Neural progenitor cell (in vitro differentiated cells): ENCODE measurements at regions not wholly inside any gene's neighbourhood (a gene's known extent, or its start where the extent isn't known, plus 50 kb on each side); places are given as distances from the start of the nearest gene placed in this dataset.

Experiments used
- DNase-seq: peaks from one replicate; pipeline ENCODE4 v3.0.0-alpha.2; 2016; ENCODE audit warnings: low spot score
- H2AFZ ChIP-seq: fragments of 200-600 bp; sonication (generic); replicated peaks from 2 replicates; pipeline ENCODE4 v1.6.1; 2016; ENCODE audit warnings: antibody characterized with exemption
- H3F3A ChIP-seq: fragments of 200-600 bp; sonication (generic); 2 replicates; pipeline ENCODE4 v1.6.1; 2016; ENCODE audit warnings: antibody characterized with exemption, low read depth
- H3K27ac ChIP-seq: fragments of 200-600 bp; sonication (generic); 2 replicates; pipeline ENCODE4 v1.5.1; 2016; ENCODE audit warnings: mild to moderate bottlenecking
- H3K27me3 ChIP-seq: fragments of 200-600 bp; sonication (generic); 2 replicates; pipeline ENCODE4 v1.6.1; 2016; ENCODE audit warnings: mild to moderate bottlenecking, moderate library complexity
- H3K36me3 ChIP-seq: fragments of 200-600 bp; sonication (generic); 2 replicates; pipeline ENCODE4 v1.5.1; 2016
- H3K4me1 ChIP-seq: fragments of 200-600 bp; sonication (generic); 2 replicates; pipeline ENCODE4 v1.6.1; 2016; ENCODE audit warnings: mixed run types
- H3K4me2 ChIP-seq: fragments of 200-600 bp; sonication (generic); 2 replicates; pipeline ENCODE4 v1.6.1; 2016
- H3K4me3 ChIP-seq: fragments of 200-600 bp; sonication (generic); 2 replicates; pipeline ENCODE4 v1.5.1; 2016
- H3K79me2 ChIP-seq: fragments of 200-600 bp; sonication (generic); 2 replicates; pipeline ENCODE4 v1.6.1; 2016; ENCODE audit warnings: low read depth
- H3K9ac ChIP-seq: fragments of 200-600 bp; sonication (generic); 2 replicates; pipeline ENCODE4 v1.6.1; 2016
- H3K9me3 ChIP-seq: fragments of 200-600 bp; sonication (generic); 2 replicates; pipeline ENCODE4 v1.5.1; 2016; ENCODE audit warnings: low read depth
- H4K20me1 ChIP-seq: fragments of 200-600 bp; sonication (generic); 2 replicates; pipeline ENCODE4 v1.6.1; 2016; ENCODE audit warnings: low read depth
- H3K27ac Mint-ChIP-seq: 3 replicates; pipeline ENCODE4 v1.8.0; 2021; ENCODE audit warnings: mixed read lengths
- H3K27me3 Mint-ChIP-seq: 2 replicates; pipeline ENCODE4 v1.8.0; 2022; ENCODE audit warnings: low read depth, mild to moderate bottlenecking, inconsistent platforms, moderate library complexity, mixed read lengths; ENCODE audit not compliant: insufficient read depth
- H3K36me3 Mint-ChIP-seq: 3 replicates; pipeline ENCODE4 v1.8.0; 2021; ENCODE audit warnings: mixed read lengths
- H3K4me1 Mint-ChIP-seq: 3 replicates; pipeline ENCODE4 v1.8.0; 2021; ENCODE audit warnings: mixed read lengths
- H3K4me3 Mint-ChIP-seq: 3 replicates; pipeline ENCODE4 v1.8.0; 2021; ENCODE audit warnings: mild to moderate bottlenecking, moderate library complexity, mixed read lengths
- H3K9me3 Mint-ChIP-seq: 3 replicates; pipeline ENCODE4 v1.8.0; 2020; ENCODE audit warnings: mixed read lengths
- EZH2 ChIP-seq: fragments of 200-600 bp; sonication (generic); IDR thresholded peaks from 2 replicates; pipeline ENCODE4 v1.6.1; 2017; ENCODE audit warnings: antibody characterized with exemption, mild to moderate bottlenecking, moderate library complexity
- EZH2phosphoT487 ChIP-seq: fragments of 200-600 bp; sonication (generic); IDR thresholded peaks from 2 replicates; pipeline ENCODE4 v1.6.1; 2017; ENCODE audit warnings: antibody characterized with exemption
- TF ChIP-seq, protein P1 (sequence below): fragments of 200-600 bp; sonication (generic); IDR thresholded peaks from 2 replicates; pipeline ENCODE4 v1.5.1; 2017; ENCODE audit warnings: antibody characterized with exemption, mild to moderate bottlenecking

- Mint-ChIP-seq H3K9me3 (no peaks in the 10 kb centered on the region), H3K27ac (no peak overlapping the region), H3K27me3 (no peaks in the 10 kb centered on the region), H3K4me1 (peaks cover 22% of the 10 kb centered on the region), H3K4me3 (no peak overlapping the region), H3K36me3 (no peaks in the 10 kb centered on the region)
- H3K4me1 ChIP-seq, result peaks cover 6% of the 10 kb centered on the region
- H3K36me3 ChIP-seq, result no peaks in the 10 kb centered on the region
- H3K27me3 ChIP-seq, result no peaks in the 10 kb centered on the region
- TF ChIP-seq EZH2 (no peak), EZH2phosphoT487 (no peak)
- TF ChIP-seq, protein P1, sequence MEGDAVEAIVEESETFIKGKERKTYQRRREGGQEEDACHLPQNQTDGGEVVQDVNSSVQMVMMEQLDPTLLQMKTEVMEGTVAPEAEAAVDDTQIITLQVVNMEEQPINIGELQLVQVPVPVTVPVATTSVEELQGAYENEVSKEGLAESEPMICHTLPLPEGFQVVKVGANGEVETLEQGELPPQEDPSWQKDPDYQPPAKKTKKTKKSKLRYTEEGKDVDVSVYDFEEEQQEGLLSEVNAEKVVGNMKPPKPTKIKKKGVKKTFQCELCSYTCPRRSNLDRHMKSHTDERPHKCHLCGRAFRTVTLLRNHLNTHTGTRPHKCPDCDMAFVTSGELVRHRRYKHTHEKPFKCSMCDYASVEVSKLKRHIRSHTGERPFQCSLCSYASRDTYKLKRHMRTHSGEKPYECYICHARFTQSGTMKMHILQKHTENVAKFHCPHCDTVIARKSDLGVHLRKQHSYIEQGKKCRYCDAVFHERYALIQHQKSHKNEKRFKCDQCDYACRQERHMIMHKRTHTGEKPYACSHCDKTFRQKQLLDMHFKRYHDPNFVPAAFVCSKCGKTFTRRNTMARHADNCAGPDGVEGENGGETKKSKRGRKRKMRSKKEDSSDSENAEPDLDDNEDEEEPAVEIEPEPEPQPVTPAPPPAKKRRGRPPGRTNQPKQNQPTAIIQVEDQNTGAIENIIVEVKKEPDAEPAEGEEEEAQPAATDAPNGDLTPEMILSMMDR, result peak; percentile 49
- no peak overlapping the region for H3K4me2 ChIP-seq
- H2AFZ ChIP-seq, result no peak overlapping the region
- no peaks in the 10 kb centered on the region for H3K9me3 ChIP-seq
- H3K27ac ChIP-seq, result no peak overlapping the region
- H3K9ac ChIP-seq, result no peak overlapping the region
- H3K4me3 ChIP-seq, result no peak overlapping the region
- no peaks in the 10 kb centered on the region for H4K20me1 ChIP-seq
- H3F3A ChIP-seq, result no peaks in the 10 kb centered on the region
- no peaks in the 10 kb centered on the region for H3K79me2 ChIP-seq
- peak; percentile 17 for DNase-seq
Observed at GRCh38 chr5:18102733-18103132, 468.5 kb downstream of the TAF11L14 start.

GRCh38 chr5:18105449-18105848 lies 471.2 kb downstream of the TAF11L14 start:
- no peaks in the 10 kb centered on the region for H3K36me3 ChIP-seq
- H3K4me2 ChIP-seq, result no peak overlapping the region
- no peaks in the 10 kb centered on the region for H3K9me3 Mint-ChIP-seq
- H3F3A ChIP-seq, result no peaks in the 10 kb centered on the region
- no peaks in the 10 kb centered on the region for H3K36me3 Mint-ChIP-seq
- no peaks in the 10 kb centered on the region for H3K27me3 Mint-ChIP-seq
- no peak overlapping the region for H3K27ac ChIP-seq
- H3K27me3 ChIP-seq, result no peaks in the 10 kb centered on the region
- no peak for DNase-seq
- H3K4me3 ChIP-seq, result no peak overlapping the region
- no peak overlapping the region for H3K9ac ChIP-seq
- TF ChIP-seq EZH2, result no peak
- TF ChIP-seq, protein P1, result no peak
- no peak for TF ChIP-seq EZH2phosphoT487
- H3K79me2 ChIP-seq, result no peaks in the 10 kb centered on the region
- no peaks in the 10 kb centered on the region for H3K4me1 ChIP-seq
- H3K4me1 Mint-ChIP-seq, result no peaks in the 10 kb centered on the region
- no peaks in the 10 kb centered on the region for H4K20me1 ChIP-seq
- no peak overlapping the region for H2AFZ ChIP-seq
- H3K27ac Mint-ChIP-seq, result no peak overlapping the region
- H3K4me3 Mint-ChIP-seq, result no peak overlapping the region
- no peaks in the 10 kb centered on the region for H3K9me3 ChIP-seq

- Mint-ChIP-seq H3K4me1 (peaks cover 15% of the 10 kb centered on the region), H3K36me3 (no peaks in the 10 kb centered on the region), H3K9me3 (no peaks in the 10 kb centered on the region), H3K27me3 (no peaks in the 10 kb centered on the region), H3K4me3 (no peak overlapping the region), H3K27ac (no peak overlapping the region)
- no peaks in the 10 kb centered on the region for H4K20me1 ChIP-seq
- H3K9me3 ChIP-seq, result no peaks in the 10 kb centered on the region
- no peak overlapping the region for H3K27ac ChIP-seq
- no peaks in the 10 kb centered on the region for H3K27me3 ChIP-seq
- H3K4me2 ChIP-seq, result no peak overlapping the region
- no peaks in the 10 kb centered on the region for H3F3A ChIP-seq
- no peak overlapping the region for H3K9ac ChIP-seq
- no peak overlapping the region for H3K4me3 ChIP-seq
- DNase-seq, result no peak
- no peaks in the 10 kb centered on the region for H3K79me2 ChIP-seq
- TF ChIP-seq EZH2phosphoT487, result no peak
- no peak overlapping the region for H2AFZ ChIP-seq
- H3K4me1 ChIP-seq, result peaks cover 2% of the 10 kb centered on the region
- H3K36me3 ChIP-seq, result no peaks in the 10 kb centered on the region
Observed at GRCh38 chr5:18111906-18112465, 477.7 kb downstream of the TAF11L14 start.

- Histone ChIP-seq H3K9me3 (no peaks in the 10 kb centered on the region), H2AFZ (no peak overlapping the region), H3K27ac (no peak overlapping the region), H4K20me1 (no peaks in the 10 kb centered on the region), H3K79me2 (no peaks in the 10 kb centered on the region), H3F3A (no peaks in the 10 kb centered on the region), H3K4me2 (no peak overlapping the region), H3K9ac (no peak overlapping the region), H3K27me3 (no peaks in the 10 kb centered on the region), H3K4me3 (no peak overlapping the region), H3K4me1 (peaks cover 2% of the 10 kb centered on the region), H3K36me3 (no peaks in the 10 kb centered on the region)
- H3K4me3 Mint-ChIP-seq, result no peak overlapping the region
- peak; percentile 9 for DNase-seq
- no peak for TF ChIP-seq EZH2phosphoT487
- TF ChIP-seq, protein P1, result peak; percentile 39
- no peaks in the 10 kb centered on the region for H3K9me3 Mint-ChIP-seq
- H3K36me3 Mint-ChIP-seq, result no peaks in the 10 kb centered on the region
- peaks cover 15% of the 10 kb centered on the region for H3K4me1 Mint-ChIP-seq
- no peaks in the 10 kb centered on the region for H3K27me3 Mint-ChIP-seq
- no peak overlapping the region for H3K27ac Mint-ChIP-seq
Observed at GRCh38 chr5:18113721-18114120, 479.5 kb downstream of the TAF11L14 start.
